Inflammatory macrophage treated with lipopolysaccharide for 4 hours (primary cell): ENCODE measurements at regions not wholly inside any gene's neighbourhood (a gene's known extent, or its start where the extent isn't known, plus 50 kb on each side); places are given as distances from the start of the nearest gene placed in this dataset.
A peak's percentile ranks its signal among the peaks of the same experiment; 100 is the strongest.
"Not testable (repeated sequence)": the region's sequence is repeated elsewhere in the genome, so short reads cannot be mapped to it uniquely, and the experiment has no call there.

Experiments
- DNase-seq: peaks from one replicate; pipeline ENCODE4 v3.0.0-alpha.2; 2020

DNA sequence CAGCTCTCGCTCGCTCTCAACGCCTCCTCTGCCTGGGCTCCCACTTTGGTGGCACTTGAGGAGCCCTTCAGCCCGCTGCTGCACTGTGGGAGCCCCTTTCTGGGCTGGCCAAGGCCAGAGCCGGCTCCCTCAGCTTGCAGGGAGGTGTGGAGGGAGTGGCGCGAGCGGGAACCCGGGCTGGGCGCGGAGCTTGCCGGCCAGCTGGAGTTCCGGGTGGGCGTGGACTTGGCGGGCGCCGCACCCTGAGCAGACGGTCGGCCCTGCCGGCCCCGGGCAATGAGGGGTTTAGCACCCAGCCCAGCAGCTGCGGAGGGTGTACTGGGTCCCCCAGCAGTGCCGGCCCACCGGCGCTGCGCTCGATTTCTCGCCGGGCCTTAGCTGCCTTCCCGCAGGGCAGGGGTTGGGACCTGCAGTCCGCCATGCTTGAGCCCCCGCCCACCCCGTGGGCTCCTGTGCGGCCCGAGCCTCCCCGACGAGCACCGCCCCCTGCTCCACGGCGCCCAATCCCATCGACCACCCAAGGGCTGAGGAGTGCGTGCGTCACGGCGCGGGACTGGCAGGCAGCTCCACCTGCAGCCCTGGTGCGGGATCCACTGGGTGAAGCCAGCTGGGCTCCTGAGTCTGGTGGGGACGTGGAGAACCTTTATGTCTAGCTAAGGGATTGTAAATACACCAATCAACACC, 1128.9 kb downstream of the GATA3 start:
- not testable (repeated sequence) for DNase-seq

DNA sequence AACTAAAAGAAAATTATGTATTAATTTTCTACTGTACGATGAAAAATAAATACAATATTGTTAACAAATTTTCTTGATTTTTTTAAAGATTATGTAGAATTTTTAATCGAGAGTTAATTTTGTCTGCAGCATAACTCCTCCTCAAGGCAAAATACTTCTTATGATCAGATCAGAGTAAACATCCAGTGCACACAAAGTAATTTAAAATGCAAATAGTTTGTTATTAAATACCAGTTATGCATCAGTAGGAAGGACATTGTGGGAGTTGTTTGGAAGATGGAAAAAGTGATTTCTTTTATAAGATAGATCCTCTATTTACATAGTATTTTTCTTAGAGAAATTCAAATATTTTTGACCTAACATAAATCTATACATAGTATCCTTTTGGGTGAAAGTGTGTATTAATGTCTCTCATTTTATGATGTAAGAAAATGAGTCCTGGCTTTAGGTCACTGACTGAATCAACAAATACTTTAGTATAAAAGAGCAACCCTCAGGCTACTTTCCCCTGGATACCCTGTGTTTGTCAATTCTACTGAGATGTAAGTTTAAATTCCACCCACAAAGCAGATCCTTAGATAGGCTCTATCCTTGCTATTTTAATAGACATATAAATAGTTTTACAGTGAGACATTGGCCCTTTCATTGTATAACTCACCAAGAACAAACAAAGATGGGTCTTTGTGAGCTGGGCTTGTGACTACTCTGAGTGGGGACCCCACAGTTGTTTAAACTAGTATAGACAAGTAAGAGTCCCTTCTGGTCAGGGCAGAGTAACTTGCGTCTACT, 1133.7 kb downstream of the GATA3 start:
- DNase-seq, result no peak

DNA sequence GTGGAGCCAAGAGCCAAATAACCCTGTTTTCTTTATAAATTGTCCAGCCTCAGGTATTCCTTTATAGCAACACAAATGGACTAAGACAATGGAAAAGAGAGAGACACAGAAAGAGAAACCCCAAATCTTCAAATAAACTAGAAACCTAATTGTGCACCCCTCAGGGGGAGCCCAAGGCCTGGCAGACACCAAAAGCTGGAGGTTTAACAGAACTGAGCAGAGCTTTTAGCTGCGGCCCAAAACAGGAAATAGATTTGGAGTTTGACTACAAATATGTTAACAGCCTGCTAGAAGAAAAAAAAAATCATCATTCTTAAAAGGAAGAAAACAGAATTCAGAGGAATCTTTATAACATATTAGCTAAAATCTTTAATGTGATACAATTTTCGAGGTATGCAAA, 1135.0 kb downstream of the GATA3 start:
- no peak for DNase-seq

DNA sequence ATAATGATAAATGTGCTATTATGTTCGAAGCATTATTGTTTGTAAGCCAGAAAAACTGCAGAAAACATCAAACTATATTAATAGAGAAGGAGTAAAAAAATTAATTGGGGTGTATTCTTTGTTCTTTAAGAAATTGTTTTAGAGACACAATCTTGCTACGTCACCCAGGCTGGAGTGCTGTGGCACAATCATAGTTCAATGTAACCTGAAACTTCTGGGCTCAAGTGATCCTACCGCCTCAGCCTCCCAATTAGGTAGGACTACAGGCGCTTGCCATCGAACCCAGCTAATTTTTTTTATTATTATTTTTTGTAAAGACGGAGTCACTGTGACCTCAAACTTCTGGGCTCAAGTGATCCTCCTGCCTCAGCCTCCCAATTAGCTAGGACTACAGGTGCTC, 1138.6 kb downstream of the GATA3 start:
- DNase-seq, result no peak

DNA sequence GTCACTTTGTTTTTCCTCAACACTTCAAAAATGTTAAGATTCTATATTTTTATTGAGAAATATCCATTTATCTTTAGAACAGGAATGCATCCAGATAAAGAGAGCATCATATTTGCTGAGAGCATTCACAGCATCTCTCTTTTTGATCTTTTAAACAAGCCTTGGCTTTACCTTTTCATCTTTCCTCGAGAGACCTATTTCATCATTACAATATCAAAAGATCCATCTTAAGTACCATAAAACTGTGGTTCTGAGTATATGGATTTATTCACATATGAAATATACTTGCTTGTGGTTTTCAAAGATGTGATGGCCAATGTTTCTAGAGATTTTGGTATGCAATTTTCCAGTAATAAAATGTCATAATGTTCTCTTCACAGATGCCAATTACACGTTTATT, 1140.9 kb downstream of the GATA3 start:
- DNase-seq, result no peak

DNA sequence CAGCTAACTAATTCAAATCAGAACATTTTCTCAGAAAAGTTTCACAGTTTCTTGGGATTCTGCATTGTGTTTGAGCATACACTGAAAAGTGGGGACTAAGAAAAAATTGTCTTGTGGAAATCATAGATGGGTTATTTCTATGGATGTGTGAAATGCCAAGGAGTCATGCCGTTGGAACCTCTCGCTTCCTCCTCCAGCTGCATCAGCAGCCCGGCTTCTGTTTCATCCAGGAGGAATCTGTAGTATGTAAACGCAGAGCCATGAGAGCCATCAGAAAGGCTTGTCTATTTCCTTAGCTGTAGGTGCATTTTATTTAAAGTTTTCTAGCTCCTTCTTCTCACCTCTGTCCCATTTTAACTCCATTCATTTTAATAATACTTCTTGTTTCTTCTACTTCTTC, 1144.1 kb downstream of the GATA3 start:
- DNase-seq, result no peak

DNA sequence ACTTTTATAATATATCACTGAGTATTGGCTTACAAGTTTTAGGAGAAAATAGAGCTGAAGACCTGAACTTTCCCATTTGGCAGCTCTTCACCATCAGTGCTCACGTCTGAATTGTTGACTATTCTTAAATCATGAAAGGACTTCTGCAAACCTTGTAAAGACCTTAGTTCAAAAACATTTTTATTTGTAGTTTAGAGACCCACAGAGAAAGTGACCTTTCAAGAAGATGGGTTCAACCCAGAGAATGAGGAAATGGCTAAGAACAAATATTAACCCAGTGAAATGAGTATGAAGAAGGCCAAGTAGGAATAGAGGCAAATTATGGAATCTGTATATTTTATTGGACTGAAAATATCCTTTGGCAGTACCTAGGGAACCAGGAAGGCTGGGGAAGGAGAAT, 1151.1 kb downstream of the GATA3 start:
- no peak for DNase-seq

DNA sequence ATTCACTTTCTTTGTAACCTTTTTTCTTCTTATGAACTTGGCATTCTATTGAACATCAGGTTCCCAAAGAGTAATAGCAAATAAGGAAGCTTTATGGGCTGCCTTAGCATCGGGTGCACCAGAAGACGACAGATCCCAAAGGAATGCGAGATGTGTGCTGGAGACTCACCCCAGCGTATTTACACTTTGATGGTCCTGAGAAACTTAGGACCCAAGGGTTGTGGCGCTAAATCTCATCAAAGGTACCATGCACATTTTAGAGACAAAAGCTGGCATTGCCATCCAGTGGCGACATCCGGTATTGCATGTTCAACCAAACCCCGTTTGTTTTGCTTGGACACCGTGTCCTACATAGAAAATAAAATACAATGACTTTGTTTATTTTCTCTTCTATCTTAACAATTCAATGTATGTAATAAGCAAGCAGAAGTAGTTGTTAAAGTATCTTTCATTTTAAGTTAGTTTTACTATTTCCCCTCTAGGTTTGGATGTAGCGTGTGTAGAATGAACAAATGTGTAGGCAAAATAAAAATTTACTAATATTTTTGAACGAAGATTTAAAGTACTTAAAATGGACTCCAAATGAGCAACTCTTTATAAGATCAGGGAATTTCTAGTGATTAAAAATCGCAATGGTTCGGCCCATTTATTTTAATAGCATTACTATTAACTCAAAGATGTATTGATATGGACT, 1154.8 kb downstream of the GATA3 start:
- DNase-seq, result peak; percentile 45

DNA sequence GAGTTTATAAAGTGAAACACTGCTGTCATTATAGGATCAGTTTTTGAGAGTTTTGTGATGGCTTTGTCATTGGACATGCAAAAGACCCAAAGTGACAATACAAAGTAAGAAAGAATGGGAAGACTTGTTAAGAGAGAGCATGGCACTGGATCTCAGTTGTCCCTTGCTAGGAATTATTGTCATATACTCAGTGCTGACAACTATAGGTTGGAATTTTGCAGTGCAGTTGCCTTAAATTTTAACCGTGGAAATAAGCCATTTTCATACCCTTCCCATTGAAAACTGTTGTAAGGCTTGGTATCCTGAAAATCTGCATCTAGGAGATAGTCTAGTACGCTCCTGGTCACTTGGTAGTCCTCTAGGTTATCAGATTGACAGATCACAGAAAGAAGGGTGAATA, 1156.7 kb downstream of the GATA3 start:
- DNase-seq, result no peak

DNA sequence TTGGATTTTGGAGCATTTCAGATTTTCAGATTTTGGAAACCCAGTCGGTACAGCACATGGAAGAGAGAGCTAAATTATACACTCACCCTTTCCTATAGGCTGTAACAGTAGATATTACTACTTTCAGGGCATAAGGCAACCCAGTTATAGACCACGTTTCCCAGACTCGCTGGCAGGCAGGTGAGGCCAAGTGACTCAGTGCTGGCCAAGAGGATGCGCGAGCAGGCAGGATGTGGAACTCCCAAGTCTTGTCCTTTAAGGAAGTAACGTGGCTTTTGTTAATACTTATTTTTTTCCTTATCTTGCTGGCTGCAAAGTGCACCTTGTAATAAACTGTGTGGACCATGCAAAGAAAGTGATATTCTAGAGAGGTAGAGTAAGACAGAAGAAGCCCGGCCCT, 1160.1 kb downstream of the GATA3 start:
- no peak for DNase-seq

DNA sequence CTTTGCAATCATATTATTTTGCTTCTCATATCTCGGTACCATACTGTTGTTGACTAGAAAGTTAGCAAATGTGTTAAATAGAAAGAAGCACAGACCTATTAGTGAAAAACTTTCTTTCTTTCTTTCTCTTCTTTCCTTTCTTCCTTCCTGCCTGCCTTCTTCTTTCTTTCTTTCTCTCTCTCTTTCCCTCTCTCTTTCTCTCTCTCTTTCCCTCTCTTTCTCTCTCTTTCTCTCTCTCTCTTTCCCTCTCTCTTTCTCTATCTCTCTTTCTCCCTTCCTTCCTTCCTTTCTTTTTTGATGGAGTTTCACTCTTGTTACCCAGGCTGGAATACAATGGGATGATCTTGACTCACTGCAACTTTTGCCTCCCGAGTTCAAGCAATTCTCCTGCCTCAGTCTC, 1160.6 kb downstream of the GATA3 start:
- DNase-seq, result no peak

DNA sequence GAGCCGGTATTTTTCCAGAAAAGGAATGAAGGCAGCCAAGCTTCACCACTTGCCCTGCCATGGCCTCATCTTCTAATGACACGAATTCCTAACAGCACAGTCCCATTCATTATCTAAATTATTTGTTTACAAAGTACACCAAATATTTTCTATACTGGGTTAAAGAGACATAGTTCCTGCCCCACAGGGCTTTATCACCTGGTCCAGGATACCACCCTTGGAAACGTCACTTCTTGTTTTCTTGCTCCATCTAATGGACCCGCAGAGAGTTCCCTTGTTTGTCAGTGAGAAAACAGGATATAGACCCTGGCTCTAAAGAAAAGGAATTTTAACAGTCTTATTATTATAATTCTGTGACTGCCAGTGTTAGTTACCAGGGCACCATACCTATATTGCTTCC, 1165.4 kb downstream of the GATA3 start:
- no peak for DNase-seq

DNA sequence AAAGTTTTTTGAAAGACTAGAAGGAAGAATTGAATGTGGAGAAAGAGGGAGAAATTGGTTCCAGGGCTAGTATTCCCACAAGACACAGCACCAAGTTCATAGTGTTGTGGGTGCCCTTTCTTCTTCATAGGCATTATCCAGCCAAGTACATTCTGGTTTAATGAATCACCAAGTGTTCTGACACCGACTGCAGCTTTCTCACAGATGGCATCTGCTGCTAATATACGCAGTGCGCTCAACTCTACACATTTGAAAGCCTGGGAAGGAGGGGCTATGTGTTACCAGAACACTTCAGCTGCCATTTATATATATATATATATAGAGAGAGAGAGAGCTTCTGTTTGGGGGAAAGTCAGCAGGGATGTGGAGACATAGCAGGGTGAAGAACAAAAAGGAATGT, 1168.4 kb downstream of the GATA3 start:
- no peak for DNase-seq

DNA sequence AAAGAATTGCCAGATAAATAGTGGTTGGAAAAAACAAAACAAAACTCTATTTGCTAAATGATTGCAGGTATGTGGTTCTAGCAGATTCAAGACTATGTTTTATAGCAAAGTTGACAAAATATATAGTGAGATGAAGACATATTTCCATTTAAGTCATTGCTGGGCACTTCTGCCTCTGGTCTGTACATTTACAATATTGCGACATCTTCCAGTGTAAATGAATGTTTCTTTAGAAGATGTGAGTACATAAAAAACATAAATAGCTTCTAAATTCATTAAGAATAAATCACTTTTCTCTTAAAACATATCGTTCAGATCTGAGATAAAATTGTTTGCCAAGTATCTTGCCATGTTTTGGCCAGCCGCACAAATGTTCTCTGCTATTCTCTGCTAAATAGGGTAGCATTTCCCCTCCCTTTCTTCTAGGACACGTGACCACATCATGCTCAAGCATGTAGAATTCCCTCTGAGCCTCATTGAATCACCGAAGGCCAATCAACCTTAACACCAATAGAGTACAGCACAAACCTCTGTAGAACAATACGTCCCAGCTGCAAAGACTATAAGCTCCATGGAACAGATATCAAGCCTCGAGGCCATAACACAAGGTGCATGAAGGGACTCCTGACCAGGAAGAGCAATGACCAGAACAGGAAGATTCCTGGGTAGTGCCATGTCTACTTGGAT, 1173.3 kb downstream of the GATA3 start:
- DNase-seq, result no peak

DNA sequence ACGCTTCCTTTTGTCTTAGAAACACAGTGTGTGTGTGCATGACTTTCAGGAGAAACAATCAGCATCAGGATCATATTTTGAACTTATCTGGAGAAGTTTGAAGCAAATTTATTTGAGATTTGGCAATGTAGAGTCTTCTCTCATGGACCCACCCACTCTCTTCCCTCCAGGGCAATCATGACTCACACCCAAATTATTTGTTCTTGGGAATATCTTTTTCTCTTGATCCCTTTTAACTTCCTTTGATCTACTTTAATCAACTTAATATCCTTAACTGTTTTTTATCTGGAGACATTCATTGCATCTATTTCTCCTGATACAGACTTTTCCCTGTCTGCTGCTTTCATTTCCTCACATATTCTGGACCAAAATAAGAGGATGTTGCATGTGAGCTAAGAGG, 1174.3 kb downstream of the GATA3 start:
- DNase-seq, result no peak

DNA sequence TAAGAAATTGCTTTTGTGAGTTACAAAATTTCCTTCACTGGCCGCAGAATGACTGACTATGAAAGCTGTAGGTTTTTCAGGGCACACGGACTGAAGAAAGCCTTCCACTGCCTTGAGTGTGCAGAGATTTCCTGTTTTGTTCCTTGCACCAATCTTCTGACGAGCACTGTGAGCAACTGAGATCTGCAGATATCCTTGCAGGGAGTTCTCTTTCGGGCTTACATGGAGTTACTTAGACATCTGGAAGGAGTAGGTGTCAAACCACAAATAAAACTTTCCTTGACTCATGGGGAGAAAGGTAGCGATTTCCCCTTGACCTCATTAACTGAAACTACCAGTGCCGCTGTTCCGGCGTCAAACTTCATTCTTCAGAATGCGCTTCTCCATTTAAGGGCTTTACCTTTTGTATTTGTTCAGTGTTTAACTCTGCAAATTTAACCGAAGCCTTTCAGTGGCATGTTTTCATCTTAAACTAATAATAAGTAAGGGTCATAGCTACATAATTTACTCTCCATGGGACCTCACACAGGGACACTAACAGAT, 1175.3 kb downstream of the GATA3 start:
- no peak for DNase-seq

DNA sequence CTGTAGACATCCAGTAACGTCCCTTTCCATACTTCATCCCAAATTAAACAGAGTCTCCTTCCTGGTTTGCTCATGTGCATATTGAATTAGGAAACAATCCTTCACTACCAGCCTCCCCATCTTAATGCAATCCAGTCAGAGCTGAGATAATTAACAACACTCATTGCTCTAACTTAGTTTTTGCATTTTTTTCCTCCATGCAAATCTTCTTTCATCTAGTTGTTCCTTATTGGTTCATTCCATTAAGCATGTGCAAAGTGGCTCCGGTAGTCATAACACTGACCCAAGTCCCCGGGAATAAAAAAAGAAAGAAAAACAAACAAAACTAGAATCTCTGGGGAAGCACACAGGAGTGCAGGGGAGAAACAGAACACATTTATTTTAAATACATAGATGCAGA, 1176.1 kb downstream of the GATA3 start:
- DNase-seq, result no peak

DNA sequence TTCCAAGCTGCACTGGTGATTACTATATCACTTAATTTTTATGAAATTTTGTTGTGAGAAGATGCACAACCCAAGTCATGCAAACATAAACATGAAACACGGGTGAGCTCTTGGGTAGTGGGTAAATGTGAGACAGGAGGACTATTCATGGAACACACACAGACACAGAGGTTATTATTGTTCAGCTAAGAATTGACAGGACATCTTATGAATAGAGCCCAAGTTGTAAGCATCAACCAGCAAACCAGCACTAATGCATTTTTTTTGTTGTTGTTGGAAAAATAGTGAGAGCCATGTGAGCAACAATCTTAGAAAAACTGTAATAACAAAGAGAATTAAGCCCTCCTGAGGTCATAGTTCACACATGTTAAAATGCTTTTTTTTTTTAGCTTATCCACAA, 1179.7 kb downstream of the GATA3 start:
- no peak for DNase-seq

DNA sequence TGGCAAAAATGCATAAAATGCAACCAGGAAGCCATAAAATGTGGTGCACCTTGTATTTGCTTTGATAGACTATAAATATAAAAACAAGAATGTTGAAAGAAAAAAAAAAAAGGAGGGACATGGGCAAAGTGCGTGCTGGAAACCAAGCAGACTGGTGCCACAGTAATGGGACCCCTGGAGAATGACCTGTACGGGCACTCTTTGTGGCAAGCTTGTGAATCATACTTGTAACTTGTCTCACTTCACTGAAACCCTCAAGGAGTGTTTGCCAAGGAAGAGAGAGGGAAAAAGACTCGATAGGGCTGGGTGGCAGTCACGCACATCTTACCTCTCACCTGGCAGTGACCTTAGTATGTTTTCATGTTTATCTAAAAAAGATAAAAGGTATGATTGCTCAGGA, 1183.6 kb downstream of the GATA3 start:
- DNase-seq, result no peak

DNA sequence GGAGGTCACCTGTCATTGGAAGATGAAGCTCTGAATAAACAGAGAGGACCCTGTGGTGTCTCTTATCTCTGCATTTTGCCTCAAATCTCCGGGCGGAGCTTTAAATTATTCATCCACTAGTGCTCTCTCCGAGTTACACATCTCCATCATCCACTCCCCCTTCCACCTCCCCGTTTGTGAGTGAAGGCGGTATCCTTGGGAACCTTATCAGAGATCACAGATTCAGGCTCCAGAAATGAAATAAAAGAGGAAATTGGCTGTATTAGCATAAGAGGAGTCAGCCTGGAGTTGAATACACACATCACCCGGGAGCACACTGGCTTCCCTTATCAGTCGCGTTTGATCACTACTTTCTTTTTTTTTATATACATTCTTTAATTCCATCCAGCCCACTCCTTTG, 1184.8 kb downstream of the GATA3 start:
- no peak for DNase-seq

DNA sequence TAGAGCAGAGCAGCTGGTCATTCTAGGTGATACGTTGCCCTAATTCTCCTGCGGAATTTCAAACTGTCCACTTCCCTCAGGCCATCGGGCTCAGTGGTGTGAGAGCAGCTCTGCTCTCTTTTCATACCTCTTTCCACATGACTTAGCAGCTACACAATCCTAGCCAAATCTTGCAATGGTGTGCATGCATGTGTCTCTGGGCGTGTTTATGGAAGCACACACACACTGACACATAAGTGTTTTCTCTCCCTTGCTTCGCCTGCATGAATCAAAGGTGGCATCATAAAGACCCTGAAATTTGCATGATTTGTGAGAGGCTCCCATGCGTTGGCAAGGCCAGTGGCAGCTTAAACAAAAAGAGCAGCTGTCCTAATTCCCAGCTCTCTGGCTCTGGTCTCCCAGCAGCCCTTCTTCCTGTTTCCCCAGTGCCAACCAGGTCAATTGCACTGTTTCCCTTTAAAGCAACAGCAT, 1189.5 kb downstream of the GATA3 start:
- no peak for DNase-seq

DNA sequence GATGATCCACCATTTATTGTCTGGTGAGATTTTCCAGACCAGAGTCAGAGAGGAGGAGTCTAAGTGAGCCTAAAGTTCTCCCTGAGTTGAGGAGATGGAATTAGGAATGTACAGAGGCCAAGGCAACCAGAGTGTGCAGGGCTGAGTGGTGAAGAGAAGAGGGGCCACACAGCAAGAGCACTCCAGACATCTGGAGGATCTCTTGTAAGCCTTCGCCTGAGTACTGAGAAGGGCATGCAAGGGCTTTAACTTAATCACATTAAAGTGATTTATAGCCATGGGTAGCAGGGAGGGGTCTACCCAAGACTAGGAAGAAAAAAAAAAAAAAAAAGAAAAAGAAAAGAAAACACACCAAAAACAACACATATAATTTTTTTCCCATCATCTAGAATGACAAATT, 1190.4 kb downstream of the GATA3 start:
- no peak for DNase-seq

DNA sequence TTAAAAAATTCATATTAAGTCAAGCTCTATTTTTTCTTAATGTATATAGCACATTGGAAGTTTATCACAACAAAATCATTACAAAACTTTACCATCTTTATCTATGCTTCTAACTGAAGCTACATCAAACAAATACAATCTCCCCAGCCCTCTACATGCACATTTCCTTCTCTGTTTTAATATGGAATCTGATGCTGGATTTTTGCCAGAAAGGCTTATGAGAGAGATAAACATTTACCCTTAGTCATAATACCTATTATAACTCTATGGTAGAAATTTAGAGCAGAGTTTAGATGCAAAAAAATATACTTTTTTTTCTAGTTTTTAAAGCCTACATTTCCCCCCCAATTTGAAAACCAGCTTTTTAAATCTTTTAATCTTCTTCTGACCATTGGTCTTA, 1198.6 kb downstream of the GATA3 start:
- DNase-seq, result no peak
